ENCODE measurements at regions not wholly inside any gene's neighbourhood (a gene's known extent, or its start where the extent isn't known, plus 50 kb on each side); places are given as distances from the start of the nearest gene placed in this dataset.

DNA sequence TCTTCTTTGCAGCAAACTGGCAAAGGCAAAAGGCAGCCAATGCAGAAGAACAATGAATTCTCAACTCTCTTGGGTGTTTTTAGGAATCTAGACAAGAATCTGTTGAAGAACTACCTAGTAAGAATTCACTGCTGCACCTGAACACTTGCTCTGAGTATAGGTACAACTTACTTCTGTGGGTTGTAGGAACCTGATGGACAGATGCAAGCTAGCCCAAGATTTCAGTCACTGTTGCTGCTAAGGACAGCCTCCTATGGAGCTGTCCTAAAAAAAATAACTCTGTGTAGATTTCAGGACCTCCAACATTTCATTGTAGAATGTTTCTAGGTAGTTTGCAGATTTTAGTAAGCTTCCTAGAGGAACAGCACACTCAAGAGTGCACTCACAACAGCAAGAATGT lies 363.5 kb downstream of the CBLN2 start:
- DNase-seq, result no peak

DNA sequence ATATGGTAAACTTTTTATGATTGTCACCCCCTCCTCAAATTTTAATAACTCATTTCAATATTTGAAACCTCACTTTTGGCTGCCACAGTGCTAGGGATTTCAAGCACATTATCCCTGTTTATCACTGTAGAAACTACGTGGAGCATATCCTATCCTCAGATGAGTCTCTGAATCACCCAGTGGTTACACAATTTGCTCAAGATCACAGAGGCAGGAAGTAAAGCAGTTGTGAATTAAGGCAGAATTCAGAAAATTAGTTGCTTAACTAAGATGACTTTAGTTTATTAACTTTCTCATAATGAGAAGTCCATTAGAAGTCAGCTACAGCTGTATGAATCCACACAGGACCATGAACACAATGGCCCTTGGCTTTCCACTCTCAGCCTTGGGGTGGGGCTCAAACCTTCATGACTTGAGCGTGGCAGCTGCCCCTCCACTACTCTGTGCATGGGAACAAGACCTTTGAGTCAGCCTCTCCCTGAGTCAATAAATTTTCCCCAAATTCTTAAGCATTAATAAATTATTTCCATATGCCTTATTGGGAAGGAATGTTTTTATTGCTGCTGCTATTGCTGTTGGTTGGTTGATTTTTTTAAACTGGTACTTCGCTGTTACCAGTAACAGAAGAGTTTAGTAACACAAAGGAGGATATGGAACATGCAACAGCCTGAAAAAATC lies 369.0 kb downstream of the CBLN2 start:
- DNase-seq, result no peak

DNA sequence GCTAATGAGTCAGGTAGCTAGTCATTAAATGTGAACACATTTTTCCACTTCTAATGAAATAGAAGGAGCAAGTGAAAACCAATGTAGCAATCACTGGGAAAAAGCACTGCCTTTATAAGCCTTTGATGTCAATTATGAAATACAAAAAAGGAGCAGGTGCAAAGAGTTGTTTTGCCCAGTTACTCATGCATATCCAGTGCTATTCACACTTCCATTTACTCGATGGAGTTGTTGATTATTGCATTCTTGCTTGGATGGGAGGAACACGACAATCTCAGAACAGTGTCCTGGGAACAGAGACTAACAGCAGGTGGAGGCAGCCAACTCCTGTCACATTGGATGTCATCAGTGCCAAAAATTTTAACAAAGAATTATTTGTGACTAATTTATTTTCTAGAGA lies 372.5 kb downstream of the CBLN2 start:
- no peak for DNase-seq

DNA sequence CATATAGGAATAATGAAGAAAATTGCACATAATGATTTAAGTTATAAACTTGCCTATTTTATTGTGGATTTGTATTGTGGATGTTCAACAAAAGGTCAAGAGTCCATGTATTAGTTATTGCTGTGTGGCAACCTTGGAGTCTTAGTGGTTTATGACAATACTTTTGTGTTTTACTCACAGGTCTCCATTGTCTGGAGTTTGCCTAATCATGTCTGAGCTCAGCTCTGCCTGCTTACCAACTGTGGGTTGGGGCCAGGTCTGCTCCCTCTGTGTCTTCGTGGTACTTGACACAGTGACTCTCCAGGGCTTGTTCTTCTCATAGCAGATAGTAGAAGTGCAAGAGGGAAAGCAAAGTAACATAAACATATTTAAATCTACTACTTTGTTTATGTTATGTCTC lies 382.5 kb downstream of the CBLN2 start:
- DNase-seq, result no peak

DNA sequence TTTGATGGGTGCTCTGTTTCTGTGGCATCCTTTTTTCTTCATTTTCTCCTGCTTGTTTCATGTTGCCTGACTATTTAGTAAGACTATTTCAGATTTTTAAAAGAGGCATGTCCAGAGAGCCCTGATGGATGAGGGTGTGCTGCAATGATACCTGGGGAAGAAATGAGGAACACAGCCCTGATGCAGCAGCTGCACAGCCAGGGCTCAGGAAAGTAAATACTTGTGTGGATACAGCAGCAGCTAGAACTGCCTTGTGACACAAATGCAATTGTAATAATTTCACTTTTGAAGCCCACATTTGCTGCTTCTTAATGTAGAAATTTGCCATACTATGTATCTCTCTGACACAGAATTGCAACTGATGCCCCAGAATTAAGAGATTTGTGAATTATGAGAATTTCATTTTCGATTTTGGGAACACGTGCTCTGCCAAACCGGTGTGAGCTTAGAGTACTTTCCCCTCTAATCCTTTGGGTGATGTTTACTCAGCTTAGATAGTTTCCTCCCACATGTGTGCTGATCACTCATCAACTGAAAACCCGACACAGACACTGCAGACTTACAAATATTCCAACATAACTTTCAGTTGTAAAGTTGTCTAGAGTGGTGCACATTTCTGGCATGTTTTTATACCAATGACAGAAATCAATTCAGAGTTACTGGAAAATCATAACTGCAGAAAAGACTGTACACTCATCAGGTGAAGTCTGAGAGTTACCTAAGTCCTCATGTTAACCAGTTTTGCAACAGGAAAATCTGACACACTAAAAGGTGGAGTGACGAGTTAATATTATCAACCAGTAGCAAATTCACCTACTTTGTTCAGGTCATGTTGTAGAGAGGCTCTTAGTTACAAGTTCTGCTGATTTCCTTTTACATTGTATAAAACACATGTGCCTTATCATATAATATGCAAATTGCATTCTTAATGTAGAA lies 383.4 kb downstream of the CBLN2 start:
- DNase-seq, result no peak

DNA sequence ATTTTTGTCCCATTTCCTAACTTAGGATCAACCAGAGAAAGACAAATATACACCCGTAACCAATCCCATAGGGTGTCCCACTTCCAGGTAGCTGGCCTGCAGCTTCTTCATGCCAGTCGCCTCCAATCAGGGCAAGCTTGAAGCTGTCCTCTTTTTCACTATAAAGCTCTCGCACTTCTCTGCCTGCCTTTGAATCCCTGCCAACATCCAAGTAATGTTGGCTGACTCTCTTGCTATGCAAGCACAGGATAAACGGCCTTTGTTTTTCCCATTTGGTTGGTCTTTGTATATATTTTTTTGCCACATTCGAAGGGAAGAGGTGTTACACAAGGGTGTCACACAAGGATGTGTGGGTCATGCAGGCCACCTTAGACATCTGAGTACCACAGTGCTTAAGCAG lies 388.8 kb downstream of the CBLN2 start:
- no peak for DNase-seq

DNA sequence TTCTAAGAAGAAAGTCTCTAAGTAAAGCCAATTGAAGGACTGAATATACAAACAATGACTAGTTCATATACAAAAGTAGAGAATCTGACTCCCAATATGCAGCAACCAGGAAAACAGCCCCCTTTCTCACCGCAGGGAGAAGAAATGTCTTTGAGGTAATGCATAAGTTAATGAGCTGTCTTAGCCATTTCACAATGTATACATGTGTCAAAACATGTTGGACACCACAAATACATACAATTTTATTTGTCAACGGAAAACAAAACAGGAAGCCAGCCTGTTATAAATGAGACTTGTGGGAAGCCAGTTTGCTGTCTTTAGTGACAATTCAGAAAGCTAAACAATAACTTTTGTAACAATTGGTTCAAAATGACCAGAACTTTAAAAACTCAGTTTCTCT lies 389.2 kb downstream of the CBLN2 start:
- DNase-seq, result no peak

DNA sequence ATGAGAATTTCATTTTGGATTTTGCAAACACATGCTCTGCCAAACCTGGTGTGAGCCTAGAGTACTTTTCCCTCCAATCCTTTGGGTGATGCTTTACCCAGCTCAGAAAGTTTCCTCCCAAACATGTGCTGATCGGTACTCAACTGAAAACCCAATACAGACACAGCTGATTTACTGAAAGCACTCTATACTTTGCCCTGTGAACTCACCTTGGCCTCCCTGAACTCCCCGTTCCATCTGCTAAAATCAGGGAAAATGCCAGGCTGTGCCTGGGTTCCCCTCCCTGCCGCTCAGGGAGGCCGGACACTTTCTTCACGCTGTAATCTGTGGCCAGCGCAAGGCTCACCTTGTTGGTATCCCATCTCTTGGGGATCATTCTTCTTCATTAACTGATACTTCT lies 391.2 kb downstream of the CBLN2 start:
- DNase-seq, result no peak

DNA sequence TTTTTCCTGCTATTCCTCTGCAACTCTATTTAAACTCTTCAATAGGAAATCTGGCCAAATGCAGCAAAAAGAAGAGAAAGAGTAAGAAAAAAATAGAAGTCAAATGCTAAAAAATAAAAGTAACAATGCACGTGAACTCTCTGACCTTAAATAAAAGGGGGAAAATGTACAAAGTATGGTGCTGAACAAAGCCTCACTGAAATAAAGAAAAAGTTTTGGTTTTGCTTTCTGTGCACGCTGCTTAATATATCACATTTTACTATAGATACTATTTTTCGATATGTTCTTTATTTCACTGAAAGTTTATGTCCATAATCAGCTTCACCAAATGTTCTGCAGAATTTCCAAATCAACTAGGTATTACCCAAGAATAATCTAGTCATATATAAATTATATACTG lies 396.3 kb downstream of the CBLN2 start:
- DNase-seq, result no peak

DNA sequence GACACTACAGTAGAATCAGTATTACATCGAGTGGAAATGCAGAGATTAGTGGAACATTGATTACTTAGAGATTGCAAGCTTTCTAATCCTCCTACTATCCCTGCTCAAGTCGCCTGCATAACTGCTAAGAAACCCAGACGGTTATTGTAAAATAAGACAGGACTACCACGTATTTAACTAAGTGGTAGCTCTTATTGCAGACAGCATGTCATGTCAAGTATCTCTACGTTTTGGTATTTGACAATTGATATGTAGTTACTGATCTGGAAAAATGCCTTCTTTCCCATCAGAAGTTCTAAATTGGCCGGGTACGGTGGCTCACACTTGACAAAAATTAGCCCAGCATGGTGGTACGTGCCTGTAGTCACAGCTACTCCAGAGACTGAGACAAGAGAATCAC lies 404.1 kb downstream of the CBLN2 start:
- no peak for DNase-seq

DNA sequence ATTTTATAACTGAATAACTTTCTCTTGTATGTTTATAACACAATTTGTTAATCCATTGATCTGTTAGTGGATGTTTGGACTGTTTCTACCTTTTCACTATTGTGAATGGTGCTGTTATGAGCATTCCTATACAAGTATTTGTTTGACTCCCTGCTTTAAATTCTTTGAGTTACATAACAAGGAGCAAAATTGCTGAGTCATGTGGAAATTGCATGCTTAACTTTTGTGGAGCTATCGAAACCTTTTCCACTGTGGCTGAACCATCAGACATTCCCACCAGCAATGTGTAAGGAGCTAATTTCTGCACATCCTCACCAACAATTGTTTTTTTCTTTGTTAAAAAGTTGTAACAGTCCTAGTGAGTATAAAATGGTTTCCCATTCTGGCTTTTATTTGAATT lies 415.5 kb downstream of the CBLN2 start:
- DNase-seq, result no peak

DNA sequence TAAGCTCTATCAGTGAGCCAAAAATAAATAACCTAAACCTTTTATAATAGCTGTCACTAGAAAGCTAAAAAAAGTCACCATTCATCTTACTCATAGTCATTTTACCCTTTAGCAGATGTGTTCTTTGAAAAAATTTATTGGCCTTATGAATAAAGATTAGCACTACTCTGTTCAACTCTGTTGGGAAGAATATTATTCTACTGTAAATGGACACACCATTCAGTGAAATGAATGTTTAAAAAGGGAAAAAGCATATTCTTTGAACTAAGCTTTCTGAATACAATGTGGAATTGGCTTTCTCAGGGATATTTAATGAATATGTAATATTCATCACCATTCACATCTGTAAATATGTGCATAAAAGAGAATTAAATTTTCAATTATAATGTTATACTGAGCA lies 422.0 kb downstream of the CBLN2 start:
- DNase-seq, result no peak

DNA sequence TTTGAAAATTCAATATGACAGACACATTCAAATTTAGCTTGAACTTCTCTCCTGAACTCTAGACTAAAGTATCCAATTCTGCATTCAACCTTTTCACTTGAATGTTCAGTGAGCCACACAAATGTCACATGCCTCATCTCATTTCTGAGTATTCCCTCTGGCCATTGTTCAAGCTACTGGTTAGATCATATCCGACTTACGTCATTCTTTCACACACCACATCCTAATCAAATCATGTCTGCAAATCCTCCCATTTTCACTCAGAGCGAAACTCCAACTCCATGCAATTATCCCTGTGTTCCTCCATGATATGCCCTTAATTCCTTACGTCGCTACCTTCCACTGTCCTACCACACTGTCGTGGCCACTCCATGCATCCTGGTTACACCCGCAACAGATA lies 425.1 kb downstream of the CBLN2 start:
- DNase-seq, result no peak

DNA sequence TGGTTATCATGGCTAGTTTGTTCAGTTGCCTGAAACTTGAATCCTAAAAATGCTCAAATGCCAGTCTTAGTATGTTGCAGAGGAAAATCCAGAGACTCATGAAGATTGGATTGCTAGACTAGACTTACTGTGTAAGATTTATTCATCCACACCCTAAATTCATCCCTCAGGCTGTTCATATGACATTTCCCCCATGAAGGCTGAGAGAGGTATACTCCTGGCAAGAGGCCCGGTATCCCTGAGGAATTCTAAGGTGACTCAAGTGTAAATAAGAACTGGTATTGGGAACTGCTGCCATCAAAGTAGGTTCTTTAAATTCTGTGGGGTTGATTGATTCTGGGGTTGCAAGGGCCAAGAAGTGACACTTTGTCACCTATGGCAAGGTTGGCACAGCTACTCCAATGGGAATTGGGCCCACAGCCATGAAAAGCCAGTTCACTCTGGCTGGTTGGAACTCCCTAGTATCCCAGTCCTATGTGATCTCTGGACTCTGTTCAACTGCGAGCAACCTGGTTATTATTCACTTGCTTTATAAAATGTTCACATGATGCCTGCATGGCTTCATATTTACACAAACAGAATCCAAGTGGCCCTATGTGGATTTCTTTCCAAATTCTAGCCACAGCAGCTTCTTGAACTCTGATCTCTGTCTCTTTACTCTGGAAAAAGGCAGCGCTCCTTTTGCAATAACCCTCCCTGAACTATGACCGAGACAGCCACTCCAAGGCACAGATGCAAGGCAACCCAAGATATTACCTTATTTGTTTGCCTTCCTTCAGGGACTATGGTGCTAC lies 429.1 kb downstream of the CBLN2 start:
- no peak for DNase-seq

DNA sequence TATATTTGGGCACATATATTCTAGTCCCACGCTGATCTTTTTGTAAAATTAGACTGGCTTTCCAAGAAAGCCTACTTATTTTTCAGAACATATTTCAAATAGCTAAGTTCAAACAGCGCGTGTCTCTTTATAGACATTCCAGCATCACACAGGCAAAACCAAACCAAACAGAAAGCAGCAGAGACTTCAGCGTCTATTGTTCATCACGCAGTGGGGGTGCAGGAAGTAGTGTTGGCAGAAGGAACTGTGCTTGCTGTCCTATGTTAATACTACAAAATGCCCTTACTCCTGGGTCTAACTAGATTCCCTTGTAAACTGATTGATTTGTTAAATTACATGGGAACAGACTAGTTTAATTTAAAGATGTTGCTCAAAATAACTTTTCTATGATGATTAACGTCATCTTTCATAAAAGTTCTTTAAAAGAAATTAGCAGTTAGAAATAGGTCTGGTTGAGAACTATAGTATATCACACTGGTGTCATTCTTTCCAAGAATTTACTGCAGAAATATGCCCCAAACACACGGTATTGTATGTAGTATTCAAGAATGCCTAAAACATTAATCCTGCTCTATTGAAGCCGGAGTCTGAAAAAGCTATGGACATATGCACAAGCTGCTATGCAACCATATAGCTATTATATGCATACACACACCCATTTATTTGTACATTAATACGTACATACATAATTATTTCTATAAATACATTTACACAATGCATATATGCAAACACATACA lies 436.3 kb downstream of the CBLN2 start:
- no peak for DNase-seq

DNA sequence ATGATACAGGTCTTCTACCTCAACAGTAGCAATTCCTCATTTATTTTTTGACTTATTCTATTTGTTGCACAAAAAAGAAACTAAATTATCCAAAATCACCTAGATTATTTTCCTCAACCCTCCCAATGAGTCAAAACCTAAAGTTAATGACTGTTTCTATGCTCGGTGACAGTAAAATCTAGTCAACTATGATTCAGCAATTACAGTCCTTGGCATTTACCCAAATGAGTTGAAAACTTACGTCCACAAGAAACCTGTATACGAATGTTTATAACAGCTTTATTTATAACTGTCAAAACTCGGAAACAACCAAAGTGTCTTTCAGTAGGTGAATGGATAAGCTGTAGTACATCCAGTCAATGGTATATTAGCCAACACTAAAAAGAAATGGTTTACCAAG lies 439.3 kb downstream of the CBLN2 start:
- DNase-seq, result no peak

DNA sequence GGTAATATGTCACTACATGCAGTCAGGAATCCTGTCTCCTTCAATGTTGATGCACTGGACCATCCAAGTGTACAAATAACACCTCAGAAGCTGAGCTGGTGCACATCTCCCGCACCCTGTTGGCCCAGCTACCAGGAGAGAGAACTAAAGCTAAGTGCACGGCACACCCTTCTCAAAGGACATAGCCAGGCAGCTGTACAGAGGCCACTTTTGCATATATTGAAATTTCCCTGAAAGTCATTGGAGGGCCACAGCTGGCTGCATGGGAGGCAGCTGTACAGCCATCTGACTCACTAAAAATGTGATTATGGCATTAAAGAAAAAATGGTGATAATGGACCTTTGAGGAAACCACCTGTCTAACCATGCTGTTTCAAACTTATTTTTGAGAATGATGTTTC lies 441.7 kb downstream of the CBLN2 start:
- no peak for DNase-seq

DNA sequence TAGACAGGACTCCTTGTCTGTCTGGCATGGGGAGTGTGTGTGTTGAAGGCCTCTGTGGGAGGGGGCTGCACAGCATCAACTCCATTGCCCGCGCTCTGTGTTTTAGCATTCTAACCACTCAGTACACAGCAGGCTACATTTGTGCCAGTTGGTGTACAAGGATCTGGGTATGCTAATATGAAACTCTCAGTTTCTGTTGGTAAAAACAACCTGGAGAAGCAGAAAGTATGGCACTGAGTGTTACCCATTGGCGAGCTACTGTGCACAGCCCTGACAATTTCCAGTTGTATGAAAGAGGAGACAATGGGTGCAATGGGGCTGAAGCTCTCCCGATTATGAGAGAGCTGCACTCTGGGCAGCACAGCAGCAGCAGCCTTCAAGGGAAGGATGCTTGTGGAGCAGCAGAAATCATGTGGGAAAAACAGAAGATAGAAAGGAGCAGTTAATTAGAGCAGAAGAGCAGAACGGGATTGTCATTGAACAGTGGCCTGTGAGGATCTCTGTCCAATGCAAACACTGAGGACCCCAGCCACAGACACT lies 443.6 kb downstream of the CBLN2 start:
- no peak for DNase-seq

DNA sequence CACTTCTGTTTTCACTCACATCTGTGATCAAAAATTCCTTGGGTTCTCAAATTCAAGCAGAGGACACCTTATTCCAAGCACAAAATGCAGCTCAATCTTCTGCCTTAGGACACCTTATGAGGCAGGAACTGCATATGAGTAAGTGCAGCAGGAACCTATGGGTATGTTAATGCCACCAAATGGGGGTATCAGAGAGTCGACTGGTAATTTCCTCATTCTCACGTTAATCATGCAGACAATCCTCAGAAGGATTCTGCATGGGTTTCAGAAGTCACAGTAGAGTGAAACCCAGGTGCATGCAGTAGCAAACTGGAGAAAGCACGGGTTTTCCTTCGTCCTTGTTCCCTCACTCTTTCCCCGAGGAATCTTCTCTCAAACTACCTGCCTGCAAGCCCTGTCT lies 452.8 kb downstream of the CBLN2 start:
- DNase-seq, result no peak

DNA sequence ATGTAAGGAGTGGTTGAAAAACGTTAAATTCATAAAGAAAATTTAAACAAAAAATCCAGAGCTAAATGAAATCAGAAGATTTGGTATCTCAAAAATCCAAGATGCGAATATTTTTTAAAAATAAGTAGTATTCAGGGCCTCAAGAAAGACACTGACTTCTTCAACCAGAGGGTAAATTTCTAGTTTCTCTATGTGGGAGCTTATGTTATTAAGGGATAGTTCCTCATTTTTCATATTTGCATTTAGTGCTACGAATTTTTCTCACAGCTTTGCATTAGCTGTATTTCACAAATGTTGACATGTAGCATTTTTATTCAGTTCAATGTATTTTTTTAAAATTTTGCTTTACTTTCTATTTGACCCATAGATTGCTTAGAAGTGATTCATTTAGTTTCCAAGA lies 454.7 kb downstream of the CBLN2 start:
- no peak for DNase-seq

DNA sequence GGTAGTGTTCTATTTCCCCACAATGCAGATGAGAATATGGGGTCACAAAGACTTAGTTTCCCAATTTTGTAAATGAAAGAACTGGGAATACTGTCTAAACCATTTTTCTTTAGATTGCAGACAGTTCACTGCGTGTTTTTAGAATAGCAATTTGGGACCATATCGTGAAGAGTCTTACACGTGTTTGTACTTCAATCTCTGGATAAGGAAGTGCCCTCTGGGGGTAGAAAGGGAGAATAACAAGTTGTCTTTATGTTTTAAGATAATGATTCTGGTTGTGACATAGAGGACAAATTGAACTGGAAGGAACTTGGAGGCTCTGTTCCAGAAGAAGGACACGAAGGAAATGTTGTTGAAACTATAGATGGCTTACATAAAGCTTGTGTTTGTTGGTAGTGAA lies 457.7 kb downstream of the CBLN2 start:
- no peak for DNase-seq

DNA sequence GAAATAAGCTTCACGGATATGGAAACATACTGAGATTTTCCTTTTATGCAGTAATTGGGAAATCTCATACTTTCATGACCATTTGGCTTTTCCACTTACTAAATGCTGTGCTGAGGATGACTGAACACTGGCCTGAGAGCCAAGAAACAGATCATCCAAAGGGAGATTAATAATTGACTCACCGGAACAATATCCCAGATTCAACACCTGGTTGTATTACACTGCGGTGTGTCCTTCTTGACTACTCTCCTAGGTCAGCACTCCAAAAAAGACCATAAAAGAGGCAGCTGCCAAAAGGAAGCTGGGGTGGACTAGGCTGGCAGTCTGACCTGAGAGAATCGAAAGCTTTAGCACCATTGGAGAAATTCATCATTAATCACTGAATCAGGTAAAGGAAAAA lies 469.1 kb downstream of the CBLN2 start:
- DNase-seq, result no peak

DNA sequence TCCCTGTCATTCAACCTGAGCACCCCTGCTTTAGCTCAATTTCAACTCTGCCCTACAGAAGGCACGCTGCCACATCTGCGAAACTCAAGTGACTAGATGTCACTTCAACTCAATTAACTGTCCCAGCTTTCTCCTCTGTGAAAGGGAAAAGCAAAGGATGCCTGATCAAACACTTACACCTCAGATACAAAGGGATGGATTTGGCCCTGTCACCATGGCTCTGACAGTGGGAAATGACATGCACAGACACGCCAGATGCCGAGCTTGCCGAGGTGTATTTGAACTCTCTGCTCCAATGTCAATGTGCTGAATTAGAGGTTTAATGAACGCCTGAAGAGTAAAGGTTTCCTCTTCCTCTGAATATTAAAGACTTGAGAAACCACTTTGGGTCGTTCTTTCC lies 481.1 kb downstream of the CBLN2 start:
- DNase-seq, result no peak
